ENCODE measurements at regions not wholly inside any gene's neighbourhood (a gene's known extent, or its start where the extent isn't known, plus 50 kb on each side); places are given as distances from the start of the nearest gene placed in this dataset.

GRCh38 chr10:109695988-109696387, 227.3 kb downstream of the XPNPEP1 start:
- POLR2A ChIA-PET, result no interaction called here
- peaks cover 11% of the 10 kb centered on the region for H3K9me3 ChIP-seq (ENCODE audit: control insufficient read depth, insufficient read depth, low read length)

GRCh38 chr10:109689785-109690184, 233.5 kb downstream of the XPNPEP1 start:
- Histone ChIP-seq H3K4me3 (ENCODE audit: low read depth, low read length) (no peak overlapping the region), H3K9me3 (ENCODE audit: control insufficient read depth, insufficient read depth, low read length) (peaks cover 6% of the 10 kb centered on the region; the same call in 1 of the 2 replicates), H3K27me3 (ENCODE audit: control insufficient read depth, insufficient read depth, low read length) (no peaks in the 10 kb centered on the region), H3K27ac (ENCODE audit: low read depth, low read length) (no peak overlapping the region)
- CTCF ChIA-PET, result no interaction called here
- POLR2A ChIA-PET, result no interaction called here
- no peak for DNase-seq (ENCODE audit: low read depth, low spot score)
- TF ChIP-seq CTCF (IDR thresholded peaks at IDR 0.05; ENCODE audit: low read depth, low read length), result no peak

More at GRCh38 chr10:109695988-109696387, 227.3 kb downstream of the XPNPEP1 start:
- CTCF ChIA-PET, result no interaction called here
- no peak for DNase-seq (ENCODE audit: low read depth, low spot score)
- Histone ChIP-seq H3K4me3 (ENCODE audit: low read depth, low read length) (no peak overlapping the region), H3K27me3 (ENCODE audit: control insufficient read depth, insufficient read depth, low read length) (no peaks in the 10 kb centered on the region), H3K27ac (ENCODE audit: low read depth, low read length) (no peak overlapping the region)
- TF ChIP-seq CTCF (IDR thresholded peaks at IDR 0.05; ENCODE audit: low read depth, low read length), result no peak

- CTCF ChIA-PET, result no interaction called here
- DNase-seq (ENCODE audit: low read depth, low spot score), result no peak
- H3K27me3 ChIP-seq (ENCODE audit: control insufficient read depth, insufficient read depth, low read length), result no peaks in the 10 kb centered on the region
- H3K27ac ChIP-seq (ENCODE audit: low read depth, low read length), result no peak overlapping the region
- TF ChIP-seq CTCF (IDR thresholded peaks at IDR 0.05; ENCODE audit: low read depth, low read length), result no peak
- no peak overlapping the region for H3K4me3 ChIP-seq (ENCODE audit: low read depth, low read length)
- H3K9me3 ChIP-seq (ENCODE audit: control insufficient read depth, insufficient read depth, low read length), result no peaks in the 10 kb centered on the region
- POLR2A ChIA-PET, result no interaction called here
These were observed 243.8 kb downstream of the XPNPEP1 start for GRCh38 chr10:109679478-109679877.

- no peak for DNase-seq (ENCODE audit: low read depth, low spot score)
- TF ChIP-seq CTCF (IDR thresholded peaks at IDR 0.05; ENCODE audit: low read depth, low read length), result no peak
- CTCF ChIA-PET, result no interaction called here
These were observed 244.5 kb downstream of the XPNPEP1 start for GRCh38 chr10:109678857-109679256.

GRCh38 chr10:109676703-109677102, 246.6 kb downstream of the XPNPEP1 start:
- Histone ChIP-seq H3K27ac (ENCODE audit: low read depth, low read length) (no peak overlapping the region), H3K27me3 (ENCODE audit: control insufficient read depth, insufficient read depth, low read length) (no peaks in the 10 kb centered on the region), H3K9me3 (ENCODE audit: control insufficient read depth, insufficient read depth, low read length) (no peaks in the 10 kb centered on the region), H3K4me3 (ENCODE audit: low read depth, low read length) (no peak overlapping the region)
- ChIA-PET CTCF (no interaction called here), POLR2A (no interaction called here)
- TF ChIP-seq CTCF (IDR thresholded peaks at IDR 0.05; ENCODE audit: low read depth, low read length), result no peak
- no peak for DNase-seq (ENCODE audit: low read depth, low spot score)

More at GRCh38 chr10:109678857-109679256, 244.5 kb downstream of the XPNPEP1 start:
- H3K27me3 ChIP-seq (ENCODE audit: control insufficient read depth, insufficient read depth, low read length), result no peaks in the 10 kb centered on the region
- H3K4me3 ChIP-seq (ENCODE audit: low read depth, low read length), result no peak overlapping the region
- POLR2A ChIA-PET, result no interaction called here
- no peak overlapping the region for H3K27ac ChIP-seq (ENCODE audit: low read depth, low read length)
- H3K9me3 ChIP-seq (ENCODE audit: control insufficient read depth, insufficient read depth, low read length), result no peaks in the 10 kb centered on the region
